NB4 (cell line): ENCODE measurements at regions not wholly inside any gene's neighbourhood (a gene's known extent, or its start where the extent isn't known, plus 50 kb on each side); places are given as distances from the start of the nearest gene placed in this dataset.
"Not testable (repeated sequence)": the region's sequence is repeated elsewhere in the genome, so short reads cannot be mapped to it uniquely, and the experiment has no call there.

ENCODE experiments used
- DNase-seq: peaks from one replicate; pipeline ENCODE4 v3.0.0; 2010; ENCODE audit warnings: low read depth
- H3K4me3 ChIP-seq: one replicate; pipeline ENCODE4 v1.5.1; 2011; ENCODE audit warnings: mild to moderate bottlenecking, low read depth, low read length, moderate library complexity
- CTCF ChIP-seq: IDR thresholded peaks from one replicate; pipeline ENCODE4 v1.5.1; 2012; ENCODE audit warnings: low read depth, low read length
- MYC ChIP-seq: IDR thresholded peaks from 2 replicates; pipeline ENCODE4 v1.6.1; 2011; ENCODE audit warnings: low read depth, low read length
- POLR2A ChIP-seq: IDR thresholded peaks from 2 replicates; pipeline ENCODE4 v1.6.1; 2011; ENCODE audit warnings: mild to moderate bottlenecking; ENCODE audit not compliant: insufficient read length; ENCODE audit errors: extremely low read depth
- TF ChIP-seq, protein P1 (sequence below): IDR thresholded peaks from 2 replicates; pipeline ENCODE4 v1.6.1; 2011; ENCODE audit warnings: low read depth, low read length

DNA sequence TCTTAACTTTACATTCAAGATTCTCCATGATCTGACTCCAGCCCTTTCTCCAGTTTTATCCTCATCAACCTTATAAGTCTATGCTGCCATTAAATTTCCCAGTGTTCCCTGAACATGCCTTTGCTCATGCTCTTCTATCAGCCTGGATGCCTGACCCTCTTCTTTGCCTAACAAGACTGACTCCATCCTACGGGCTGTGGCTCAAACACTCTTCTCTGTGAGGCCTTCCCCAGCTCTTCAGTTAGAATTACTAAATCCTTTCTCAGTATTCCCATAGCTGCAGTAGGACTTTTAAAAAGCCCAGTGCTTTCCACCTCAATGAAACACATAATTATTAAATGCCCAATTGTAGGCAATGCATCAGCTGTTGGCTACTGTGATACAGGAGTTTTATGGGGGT is 76.5 kb upstream of the GNG12 start:
- no peak overlapping the region for H3K4me3 ChIP-seq
- no peak for DNase-seq
- TF ChIP-seq CTCF: no peak
- TF ChIP-seq MYC: no peak
- TF ChIP-seq POLR2A: no peak
- TF ChIP-seq, protein P1, sequence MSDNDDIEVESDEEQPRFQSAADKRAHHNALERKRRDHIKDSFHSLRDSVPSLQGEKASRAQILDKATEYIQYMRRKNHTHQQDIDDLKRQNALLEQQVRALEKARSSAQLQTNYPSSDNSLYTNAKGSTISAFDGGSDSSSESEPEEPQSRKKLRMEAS: no peak

DNA sequence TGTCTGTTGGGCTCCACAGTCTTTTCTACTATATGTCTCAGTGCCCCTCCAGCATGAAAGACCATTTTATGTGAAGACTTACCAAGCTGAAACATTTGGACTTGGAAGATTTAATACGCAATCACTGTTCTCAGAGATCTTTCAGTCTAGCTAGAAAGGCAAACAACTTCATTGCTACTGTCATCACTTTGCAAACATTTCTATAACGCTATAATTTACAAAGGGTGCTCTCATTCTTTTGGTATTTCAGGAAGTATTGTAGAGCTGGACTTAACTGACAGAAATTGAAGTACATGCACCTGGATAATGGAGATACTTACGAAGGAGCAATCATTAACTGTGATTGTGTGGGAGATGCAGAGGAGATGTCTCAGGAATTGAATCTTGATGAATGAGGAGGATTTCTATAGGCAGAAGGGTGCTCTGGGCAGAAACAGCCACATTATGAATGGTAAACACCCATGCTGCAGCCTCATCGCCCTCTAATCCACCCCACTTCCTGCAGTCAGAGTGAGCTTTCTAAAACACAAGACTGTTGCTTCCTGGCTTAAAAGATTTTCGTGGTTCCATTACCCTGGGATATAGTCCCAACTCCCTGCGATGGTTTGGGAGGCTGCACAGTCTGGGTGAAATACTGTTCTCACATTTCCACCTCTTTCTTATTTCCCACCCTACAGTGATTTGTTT is 75.1 kb upstream of the GNG12 start:
- no peak for DNase-seq
- H3K4me3 ChIP-seq: no peak overlapping the region
- no peak for TF ChIP-seq MYC

GRCh38 chr1:67907467-67907866 is 74.2 kb upstream of the GNG12 start:
- not testable (repeated sequence) for H3K4me3 ChIP-seq, DNase-seq

- not testable (repeated sequence) for H3K4me3 ChIP-seq, DNase-seq
Observed at GRCh38 chr1:67906015-67906414, 72.7 kb upstream of the GNG12 start.

DNA sequence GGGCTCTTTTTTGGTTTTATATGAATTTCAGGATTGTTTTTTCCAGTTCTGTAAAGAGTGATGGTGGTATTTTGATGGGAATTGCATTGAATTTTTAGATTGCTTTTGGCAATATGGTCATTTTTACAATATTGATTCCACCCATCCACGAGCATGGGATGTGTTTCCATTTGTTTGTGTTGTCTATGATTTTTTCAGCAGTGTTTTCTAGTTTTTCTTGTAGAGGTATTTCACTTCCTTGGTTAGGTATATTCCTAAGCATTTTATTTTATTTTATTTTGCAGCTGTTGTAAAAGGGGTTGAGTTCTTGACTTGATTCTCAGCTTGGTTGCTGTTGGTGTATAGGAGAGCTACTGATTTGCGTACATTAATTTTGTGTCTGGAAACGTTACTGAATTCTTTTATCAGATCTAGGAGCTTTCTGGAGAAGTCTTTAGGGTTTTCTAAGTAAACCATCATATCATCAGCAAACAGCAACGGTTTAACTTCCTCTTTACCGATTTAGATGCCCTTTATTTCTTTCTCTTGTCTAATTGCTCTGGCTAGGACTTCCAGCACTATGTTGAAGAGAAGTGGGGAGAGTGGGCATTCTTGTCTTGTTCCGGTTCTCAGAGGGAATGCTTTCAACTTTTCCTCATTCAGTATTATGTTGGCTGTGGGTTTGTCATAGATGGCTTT is 69.4 kb upstream of the GNG12 start:
- not testable (repeated sequence) for DNase-seq, H3K4me3 ChIP-seq

DNA sequence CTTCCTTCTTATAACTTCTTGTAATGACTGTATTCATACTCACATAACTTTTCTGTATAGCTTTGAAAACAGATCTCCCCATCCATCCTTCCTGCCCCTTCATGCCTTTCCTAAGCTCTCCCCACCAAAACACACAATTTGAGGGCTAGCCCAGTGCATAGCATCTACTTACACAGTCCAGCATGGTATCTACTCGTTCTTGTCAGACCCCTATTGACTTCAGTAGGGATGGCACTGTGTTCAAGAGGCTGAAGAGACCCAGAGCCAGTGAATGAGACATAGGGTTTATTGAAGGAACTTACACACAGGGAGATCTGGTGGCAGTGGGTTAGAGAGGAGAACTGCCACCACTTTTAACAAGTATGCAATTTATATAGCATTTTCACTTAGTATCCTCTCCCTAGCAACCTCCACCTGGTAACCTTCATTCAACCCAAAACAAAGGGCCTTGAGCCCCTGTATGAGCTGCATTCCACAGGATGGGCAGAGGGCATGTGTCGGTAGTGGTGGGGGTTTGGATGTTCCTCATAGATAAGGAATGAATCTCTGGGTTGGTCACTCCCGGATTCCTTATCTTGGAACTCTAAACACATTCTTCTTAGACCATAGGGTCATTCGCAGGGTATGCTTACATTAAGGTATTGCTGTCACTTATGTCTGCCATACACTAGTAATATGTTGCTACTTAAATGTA is 64.9 kb upstream of the GNG12 start:
- H3K4me3 ChIP-seq: no peak overlapping the region
- TF ChIP-seq, protein P1: no peak
- no peak for TF ChIP-seq POLR2A
- TF ChIP-seq CTCF: no peak
- TF ChIP-seq MYC: no peak
- DNase-seq: no peak

DNA sequence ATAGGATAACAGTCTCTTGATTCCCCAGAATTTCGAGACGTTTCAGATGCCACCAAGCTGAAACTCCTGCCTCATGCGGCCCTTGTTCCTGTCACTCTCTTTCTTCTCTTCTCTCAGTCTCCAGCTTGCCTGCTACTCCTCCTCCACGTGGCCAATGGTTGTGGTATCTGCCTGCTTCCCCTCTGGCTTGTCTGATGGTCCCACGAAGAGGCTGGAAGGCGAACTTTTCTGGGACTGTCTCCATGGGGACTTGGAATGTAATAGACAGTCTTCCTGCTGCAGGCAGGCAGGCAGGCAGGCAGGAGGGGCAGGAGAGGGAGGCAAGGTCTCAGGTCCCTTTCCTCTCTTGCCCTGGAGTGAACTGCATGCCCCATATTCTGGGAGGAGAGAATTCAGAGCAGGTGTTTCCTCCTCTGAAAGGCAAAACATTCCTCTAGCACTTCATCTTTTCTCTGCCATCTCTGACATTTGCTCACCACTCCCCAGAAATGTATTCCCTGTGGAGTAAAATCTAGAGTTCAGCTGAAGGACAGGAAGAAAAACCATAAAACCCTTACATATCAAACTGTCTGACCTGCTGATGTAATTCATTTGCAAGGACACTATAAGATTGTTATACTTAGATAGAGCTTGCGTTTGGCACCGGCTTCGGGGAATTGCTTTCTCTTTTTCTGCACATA is 64.1 kb upstream of the GNG12 start:
- H3K4me3 ChIP-seq: no peak overlapping the region
- TF ChIP-seq MYC: no peak
- TF ChIP-seq, protein P1: no peak
- DNase-seq: no peak

DNA sequence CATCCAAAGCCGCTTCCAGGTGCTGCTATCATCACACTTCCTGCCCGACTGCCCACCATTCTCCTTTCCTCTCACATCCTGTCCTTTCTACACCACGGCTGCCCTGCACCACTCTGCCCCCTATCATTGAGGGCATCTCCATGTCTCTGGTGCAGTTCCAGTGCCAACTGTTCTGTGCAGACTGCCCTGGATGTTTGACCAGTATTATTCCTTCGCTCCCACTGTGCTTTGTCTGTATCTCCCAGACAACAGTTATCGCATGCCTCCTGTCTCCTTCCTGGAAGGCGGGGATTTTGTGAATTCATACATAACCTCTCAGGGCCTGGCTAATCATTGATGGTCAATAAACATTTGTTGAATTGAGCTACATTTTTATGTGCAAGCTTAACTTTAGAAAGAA is 63.6 kb upstream of the GNG12 start:
- no peak for DNase-seq
- TF ChIP-seq MYC (no peak), POLR2A (no peak), CTCF (no peak)
- TF ChIP-seq, protein P1: no peak
- no peak overlapping the region for H3K4me3 ChIP-seq
